ENCODE measurements at regions not wholly inside any gene's neighbourhood (a gene's known extent, or its start where the extent isn't known, plus 50 kb on each side); places are given as distances from the start of the nearest gene placed in this dataset.

- Histone ChIP-seq H3K4me3 (ENCODE audit: low read length in 3 of 3) (no peak overlapping the region), H3K27ac (ENCODE audit: low read depth in 2 of 2, low read length in 2 of 2) (no peak overlapping the region), H3K27me3 (ENCODE audit: control insufficient read depth, insufficient read depth, low read length) (no peaks in the 10 kb centered on the region), H3K9ac (ENCODE audit: low read length in 3 of 3) (no peak overlapping the region), H3K4me1 (ENCODE audit: control insufficient read depth in 2 of 3, insufficient read depth in 2 of 3, low read depth in 1 of 3, low read length in 3 of 3) (no peaks in the 10 kb centered on the region), H3K9me3 (ENCODE audit: control insufficient read depth in 2 of 3, insufficient read depth in 1 of 3, low read length in 3 of 3) (no peaks in the 10 kb centered on the region), H3K36me3 (ENCODE audit: control insufficient read depth in 2 of 3, insufficient read depth in 3 of 3, low read length in 3 of 3) (no peaks in the 10 kb centered on the region)
- no peak for TF ChIP-seq CTCF (IDR thresholded peaks at IDR 0.05; ENCODE audit: borderline replicate concordance, extremely low read depth, insufficient read depth)
- no peak for DNase-seq
- no peak for FAIRE-seq
- intact Hi-C loops (cut with DNase I), result no loop called here
Observed at GRCh38 chr12:105812366-105812765, 326.4 kb downstream of the NUAK1 start.

DNA sequence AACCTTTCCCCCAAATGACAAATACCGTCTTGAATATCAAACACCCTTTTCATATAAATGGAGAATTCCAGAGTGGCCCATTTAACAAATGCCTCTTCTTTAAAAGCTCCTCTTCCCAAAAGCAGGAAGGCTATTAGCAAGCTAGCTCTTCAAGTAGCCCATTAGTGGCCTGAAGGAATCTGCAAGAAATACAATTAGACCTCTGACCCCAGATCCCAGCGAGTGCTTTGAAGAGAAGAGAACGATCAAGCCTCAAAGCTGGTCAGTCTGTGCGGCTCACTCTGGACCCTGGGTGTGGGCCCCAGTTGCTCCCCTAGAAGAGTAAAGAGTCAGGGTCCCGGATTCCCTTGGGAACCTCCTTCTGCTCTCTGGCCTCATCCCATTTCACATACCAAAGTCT, 325.6 kb downstream of the NUAK1 start:
- intact Hi-C loops (cut with DNase I), result no loop called here
- FAIRE-seq, result no peak
- H3K4me1 ChIP-seq (ENCODE audit: control insufficient read depth in 2 of 3, insufficient read depth in 2 of 3, low read depth in 1 of 3, low read length in 3 of 3), result no peaks in the 10 kb centered on the region

GRCh38 chr12:105814283-105814682, 324.5 kb downstream of the NUAK1 start:
- Histone ChIP-seq H3K36me3 (ENCODE audit: control insufficient read depth in 2 of 3, insufficient read depth in 3 of 3, low read length in 3 of 3) (no peaks in the 10 kb centered on the region), H3K27me3 (ENCODE audit: control insufficient read depth, insufficient read depth, low read length) (no peaks in the 10 kb centered on the region), H3K4me3 (ENCODE audit: low read length in 3 of 3) (no peak overlapping the region), H3K27ac (ENCODE audit: low read depth in 2 of 2, low read length in 2 of 2) (no peak overlapping the region), H3K9me3 (ENCODE audit: control insufficient read depth in 2 of 3, insufficient read depth in 1 of 3, low read length in 3 of 3) (no peaks in the 10 kb centered on the region), H3K9ac (ENCODE audit: low read length in 3 of 3) (no peak overlapping the region), H3K4me1 (ENCODE audit: control insufficient read depth in 2 of 3, insufficient read depth in 2 of 3, low read depth in 1 of 3, low read length in 3 of 3) (no peaks in the 10 kb centered on the region)
- TF ChIP-seq CTCF (IDR thresholded peaks at IDR 0.05; ENCODE audit: borderline replicate concordance, extremely low read depth, insufficient read depth), result no peak
- intact Hi-C loops (cut with DNase I), result no loop called here
- no peak for DNase-seq
- no peak for FAIRE-seq

More for the DNA sequence above, 325.6 kb downstream of the NUAK1 start:
- H3K9me3 ChIP-seq (ENCODE audit: control insufficient read depth in 2 of 3, insufficient read depth in 1 of 3, low read length in 3 of 3), result no peaks in the 10 kb centered on the region
- no peaks in the 10 kb centered on the region for H3K36me3 ChIP-seq (ENCODE audit: control insufficient read depth in 2 of 3, insufficient read depth in 3 of 3, low read length in 3 of 3)
- no peak overlapping the region for H3K27ac ChIP-seq (ENCODE audit: low read depth in 2 of 2, low read length in 2 of 2)
- H3K27me3 ChIP-seq (ENCODE audit: control insufficient read depth, insufficient read depth, low read length), result no peaks in the 10 kb centered on the region
- H3K9ac ChIP-seq (ENCODE audit: low read length in 3 of 3), result no peak overlapping the region
- DNase-seq, result no peak
- no peak overlapping the region for H3K4me3 ChIP-seq (ENCODE audit: low read length in 3 of 3)
- no peak for TF ChIP-seq CTCF (IDR thresholded peaks at IDR 0.05; ENCODE audit: borderline replicate concordance, extremely low read depth, insufficient read depth)

- FAIRE-seq, result no peak
- Histone ChIP-seq H3K4me3 (ENCODE audit: low read length in 3 of 3) (no peak overlapping the region), H3K27me3 (ENCODE audit: control insufficient read depth, insufficient read depth, low read length) (no peaks in the 10 kb centered on the region), H3K9me3 (ENCODE audit: control insufficient read depth in 2 of 3, insufficient read depth in 1 of 3, low read length in 3 of 3) (no peaks in the 10 kb centered on the region), H3K36me3 (ENCODE audit: control insufficient read depth in 2 of 3, insufficient read depth in 3 of 3, low read length in 3 of 3) (no peaks in the 10 kb centered on the region), H3K27ac (ENCODE audit: low read depth in 2 of 2, low read length in 2 of 2) (no peak overlapping the region), H3K4me1 (ENCODE audit: control insufficient read depth in 2 of 3, insufficient read depth in 2 of 3, low read depth in 1 of 3, low read length in 3 of 3) (peaks cover 0 to 3% (median 0%) of the 10 kb centered on the region in 3 donors), H3K9ac (ENCODE audit: low read length in 3 of 3) (no peak overlapping the region)
- DNase-seq, result no peak
- intact Hi-C loops (cut with DNase I), result no loop called here
- no peak for TF ChIP-seq CTCF (IDR thresholded peaks at IDR 0.05; ENCODE audit: borderline replicate concordance, extremely low read depth, insufficient read depth)
Observed at GRCh38 chr12:105819549-105819948, 319.2 kb downstream of the NUAK1 start.

All from kidney (tissue), 13 donors.